ENCODE measurements at regions not wholly inside any gene's neighbourhood (a gene's known extent, or its start where the extent isn't known, plus 50 kb on each side); places are given as distances from the start of the nearest gene placed in this dataset.
"Not testable (repeated sequence)": the region's sequence is repeated elsewhere in the genome, so short reads cannot be mapped to it uniquely, and the experiment has no call there.

DNA sequence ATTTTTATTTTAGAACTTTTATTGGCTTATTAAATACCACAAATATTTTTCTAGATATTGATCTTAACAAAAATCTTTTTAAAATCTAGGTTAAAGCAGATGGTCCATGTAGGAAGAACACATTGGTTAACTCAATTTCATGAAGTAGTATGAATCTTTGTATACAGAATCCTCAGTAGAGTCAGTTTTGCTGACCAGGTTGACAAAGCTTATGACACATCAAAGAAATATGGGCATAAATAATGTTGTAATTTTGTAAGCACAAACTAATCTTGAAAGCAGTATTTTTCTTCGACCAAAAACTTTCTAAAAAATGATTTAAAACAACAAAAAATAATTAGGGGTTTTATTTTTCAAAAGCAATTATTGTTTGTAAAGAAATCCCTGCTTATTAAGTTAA lies 479.3 kb upstream of the PCDH10 start:
- no peak overlapping the region for H3K27ac ChIP-seq
- H3K4me3 ChIP-seq = no peak overlapping the region
- TF ChIP-seq, protein P1, sequence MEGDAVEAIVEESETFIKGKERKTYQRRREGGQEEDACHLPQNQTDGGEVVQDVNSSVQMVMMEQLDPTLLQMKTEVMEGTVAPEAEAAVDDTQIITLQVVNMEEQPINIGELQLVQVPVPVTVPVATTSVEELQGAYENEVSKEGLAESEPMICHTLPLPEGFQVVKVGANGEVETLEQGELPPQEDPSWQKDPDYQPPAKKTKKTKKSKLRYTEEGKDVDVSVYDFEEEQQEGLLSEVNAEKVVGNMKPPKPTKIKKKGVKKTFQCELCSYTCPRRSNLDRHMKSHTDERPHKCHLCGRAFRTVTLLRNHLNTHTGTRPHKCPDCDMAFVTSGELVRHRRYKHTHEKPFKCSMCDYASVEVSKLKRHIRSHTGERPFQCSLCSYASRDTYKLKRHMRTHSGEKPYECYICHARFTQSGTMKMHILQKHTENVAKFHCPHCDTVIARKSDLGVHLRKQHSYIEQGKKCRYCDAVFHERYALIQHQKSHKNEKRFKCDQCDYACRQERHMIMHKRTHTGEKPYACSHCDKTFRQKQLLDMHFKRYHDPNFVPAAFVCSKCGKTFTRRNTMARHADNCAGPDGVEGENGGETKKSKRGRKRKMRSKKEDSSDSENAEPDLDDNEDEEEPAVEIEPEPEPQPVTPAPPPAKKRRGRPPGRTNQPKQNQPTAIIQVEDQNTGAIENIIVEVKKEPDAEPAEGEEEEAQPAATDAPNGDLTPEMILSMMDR (IDR thresholded peaks at IDR 0.05) = no peak
- H3K9me3 ChIP-seq = no peaks in the 10 kb centered on the region
- H3K36me3 ChIP-seq = no peaks in the 10 kb centered on the region
- no peaks in the 10 kb centered on the region for H3K4me1 ChIP-seq
- H3K27me3 ChIP-seq = no peaks in the 10 kb centered on the region
- no peak for DNase-seq
- intact Hi-C loops (cut with DNase I) = no loop called here
- H3K9ac ChIP-seq (ENCODE audit: low read depth in 2 of 2, low read length in 2 of 2) = no peak overlapping the region

DNA sequence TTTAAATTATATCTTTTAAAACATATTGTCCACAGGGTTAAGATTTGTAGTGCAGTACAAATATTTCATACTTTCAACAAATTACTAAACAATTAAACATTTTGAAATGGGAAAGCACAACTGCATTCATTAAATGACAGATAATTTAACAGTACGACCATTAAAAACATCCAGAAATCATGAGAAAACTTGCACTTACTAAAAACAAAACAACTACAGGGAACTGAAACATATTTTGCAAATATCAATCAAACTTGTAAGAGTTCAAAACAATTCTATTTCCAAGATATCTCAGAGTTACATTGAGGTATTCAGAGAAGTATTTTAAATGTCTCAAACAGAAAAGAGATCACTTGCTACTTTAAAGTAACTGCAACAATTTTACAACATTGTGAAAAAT lies 478.5 kb upstream of the PCDH10 start:
- intact Hi-C loops (cut with DNase I) = no loop called here
- TF ChIP-seq, protein P1 (IDR thresholded peaks at IDR 0.05) = no peak
- H3K27ac ChIP-seq = no peak overlapping the region
- H3K9me3 ChIP-seq = no peaks in the 10 kb centered on the region
- no peaks in the 10 kb centered on the region for H3K4me1 ChIP-seq
- no peak overlapping the region for H3K9ac ChIP-seq (ENCODE audit: low read depth in 2 of 2, low read length in 2 of 2)
- DNase-seq = no peak
- H3K27me3 ChIP-seq = no peaks in the 10 kb centered on the region
- H3K4me3 ChIP-seq = no peak overlapping the region
- H3K36me3 ChIP-seq = no peaks in the 10 kb centered on the region

DNA sequence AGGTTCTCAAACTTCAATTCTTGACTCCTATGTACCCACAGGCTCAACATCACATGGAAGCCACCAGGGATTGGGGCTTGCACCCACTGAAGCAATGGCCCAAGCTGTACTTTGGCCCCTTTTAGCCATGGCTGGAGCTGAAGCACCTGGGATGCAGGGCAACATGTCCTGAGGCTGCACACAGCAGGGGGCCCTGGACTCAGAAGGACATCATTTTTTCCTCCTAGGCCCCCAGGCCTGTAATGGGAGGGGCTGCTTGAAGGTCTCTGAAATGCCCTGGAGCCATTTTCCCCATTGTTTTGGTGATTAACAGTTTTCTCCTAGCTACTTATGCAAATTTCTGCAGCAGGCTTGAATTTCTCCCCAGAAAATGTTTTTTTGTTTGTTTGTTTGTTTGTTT lies 465.1 kb upstream of the PCDH10 start:
- H3K4me3 ChIP-seq = no peak overlapping the region
- H3K27ac ChIP-seq = no peak overlapping the region
- H3K9me3 ChIP-seq = no peaks in the 10 kb centered on the region
- no peaks in the 10 kb centered on the region for H3K27me3 ChIP-seq
- intact Hi-C loops (cut with DNase I) = no loop called here
- H3K36me3 ChIP-seq = no peaks in the 10 kb centered on the region
- TF ChIP-seq, protein P1 (IDR thresholded peaks at IDR 0.05) = no peak
- no peaks in the 10 kb centered on the region for H3K4me1 ChIP-seq
- DNase-seq = no peak
- no peak overlapping the region for H3K9ac ChIP-seq (ENCODE audit: low read depth in 2 of 2, low read length in 2 of 2)

DNA sequence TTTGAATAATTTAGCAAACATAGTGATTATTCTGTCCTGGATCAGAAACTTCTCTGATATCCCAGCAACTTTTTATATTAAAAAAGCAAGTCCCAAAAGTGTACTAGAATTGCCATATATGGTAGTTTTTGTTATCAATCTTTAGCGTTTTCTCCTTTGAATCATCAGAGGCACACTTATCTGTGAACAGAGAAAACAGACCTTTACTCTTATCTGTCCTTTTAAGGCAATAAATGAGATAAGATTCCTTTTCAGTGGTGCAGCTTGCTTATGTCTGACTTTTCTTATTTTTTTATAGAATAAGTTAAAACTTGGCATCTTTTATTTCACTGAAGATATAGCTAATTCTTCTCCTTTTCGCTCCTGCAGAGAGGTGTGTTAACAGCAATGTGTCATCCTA lies 458.1 kb upstream of the PCDH10 start:
- DNase-seq = no peak
- no peak overlapping the region for H3K9ac ChIP-seq (ENCODE audit: low read depth in 2 of 2, low read length in 2 of 2)
- no peaks in the 10 kb centered on the region for H3K9me3 ChIP-seq
- H3K4me3 ChIP-seq = no peak overlapping the region
- no peaks in the 10 kb centered on the region for H3K27me3 ChIP-seq
- TF ChIP-seq, protein P1 (IDR thresholded peaks at IDR 0.05) = no peak
- no peaks in the 10 kb centered on the region for H3K36me3 ChIP-seq
- no peak overlapping the region for H3K27ac ChIP-seq
- intact Hi-C loops (cut with DNase I) = no loop called here
- H3K4me1 ChIP-seq = no peaks in the 10 kb centered on the region

DNA sequence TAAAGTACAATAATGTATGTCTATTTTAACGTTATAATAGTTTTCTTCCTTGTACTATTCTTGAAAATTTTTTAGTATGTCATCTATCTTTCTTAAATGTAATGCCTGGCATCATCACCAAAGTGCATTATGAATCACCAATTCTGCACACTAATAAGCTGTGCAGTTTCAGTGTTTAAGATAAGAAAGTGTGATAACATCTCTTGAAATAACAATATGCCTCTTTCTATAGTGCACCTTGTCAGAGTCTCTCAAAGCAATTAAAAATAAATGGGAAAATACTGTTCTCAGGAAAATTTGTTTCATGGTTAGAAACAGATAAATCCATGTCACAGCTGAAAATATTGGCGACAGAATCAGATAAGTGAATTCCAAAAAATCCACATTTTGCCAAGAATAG lies 457.4 kb upstream of the PCDH10 start:
- TF ChIP-seq, protein P1 (IDR thresholded peaks at IDR 0.05) = no peak
- H3K9ac ChIP-seq (ENCODE audit: low read depth in 2 of 2, low read length in 2 of 2) = no peak overlapping the region
- H3K27me3 ChIP-seq = no peaks in the 10 kb centered on the region
- no peak overlapping the region for H3K4me3 ChIP-seq
- no peaks in the 10 kb centered on the region for H3K36me3 ChIP-seq
- no peaks in the 10 kb centered on the region for H3K9me3 ChIP-seq
- DNase-seq = no peak
- H3K27ac ChIP-seq = no peak overlapping the region
- intact Hi-C loops (cut with DNase I) = no loop called here
- no peaks in the 10 kb centered on the region for H3K4me1 ChIP-seq

DNA sequence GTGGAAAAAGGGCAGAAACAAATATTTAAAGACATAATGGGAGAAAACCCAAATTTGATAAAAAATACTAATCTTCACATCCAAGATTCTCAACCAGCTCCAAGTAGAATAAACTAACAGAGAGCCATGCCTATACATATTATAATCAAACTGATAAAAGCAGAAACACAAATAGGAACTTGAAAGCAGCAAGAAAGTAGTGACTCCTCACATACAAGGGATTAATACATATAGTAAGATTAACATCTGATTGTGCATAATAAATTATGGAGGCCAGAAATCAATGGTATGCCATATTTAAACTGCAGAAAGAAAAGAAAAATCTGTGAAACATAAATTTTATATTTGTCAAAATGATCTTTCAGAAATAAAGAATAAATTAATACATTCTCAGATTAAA lies 454.3 kb upstream of the PCDH10 start:
- Histone ChIP-seq H3K4me1 (no peaks in the 10 kb centered on the region), H3K27me3 (no peaks in the 10 kb centered on the region), H3K27ac (no peak overlapping the region), H3K4me3 (no peak overlapping the region), H3K36me3 (no peaks in the 10 kb centered on the region), H3K9me3 (no peaks in the 10 kb centered on the region), H3K9ac (ENCODE audit: low read depth in 2 of 2, low read length in 2 of 2) (no peak overlapping the region)
- intact Hi-C loops (cut with DNase I) = no loop called here
- no peak for DNase-seq
- TF ChIP-seq, protein P1 (IDR thresholded peaks at IDR 0.05) = no peak

DNA sequence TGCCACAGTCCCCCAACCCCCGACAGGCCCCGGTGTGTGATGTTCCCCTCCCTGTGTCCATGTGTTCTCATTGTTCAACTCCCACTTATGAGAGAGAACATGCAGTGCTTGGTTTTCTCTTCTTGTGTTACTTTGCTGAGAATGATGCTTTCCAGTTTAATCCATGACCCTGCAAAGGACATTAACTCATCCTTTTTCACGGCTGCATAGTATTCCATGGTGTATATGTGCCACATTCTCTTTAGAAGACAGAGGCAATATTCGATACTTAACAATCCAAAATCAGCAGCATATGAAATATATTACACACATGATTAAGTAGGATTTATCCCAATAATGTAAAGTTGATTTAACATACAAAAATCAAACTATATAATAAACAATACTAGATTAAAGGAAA lies 451.6 kb upstream of the PCDH10 start:
- DNase-seq; H3K36me3 ChIP-seq; H3K27me3 ChIP-seq; H3K4me3 ChIP-seq; H3K4me1 ChIP-seq; H3K9me3 ChIP-seq; intact Hi-C loops (cut with DNase I); H3K27ac ChIP-seq; H3K9ac ChIP-seq (ENCODE audit: low read depth in 2 of 2, low read length in 2 of 2): not testable (repeated sequence)
